K562 (cell line): ENCODE measurements at regions not wholly inside any gene's neighbourhood (a gene's known extent, or its start where the extent isn't known, plus 50 kb on each side); places are given as distances from the start of the nearest gene placed in this dataset.

Source experiments
- ATAC-seq: fragments of 200-7000 bp; cut with Tn5 transposase; 3 replicates; pipeline ENCODE4 v1.9.1; 2020; ENCODE audit warnings: moderate library complexity
- BruUV-seq: library from RNA; stranded (reverse); fragments of 400-500 nt; replicated peaks from 2 replicates; lab custom pipeline; 2021; lab: Mats Ljungman, UMichigan
- CTCF ChIA-PET: fragments of 300-600 bp; formaldehyde crosslinking; extraction: SDS; loops from one replicate; lab custom pipeline; 2021; ENCODE audit warnings: low intra/inter-chr PET ratio; lab: Yijun Ruan, JAX
- POLR2A ChIA-PET: fragments of 300-600, 350-650 bp; sonication (Branson Sonifier 250); formaldehyde crosslinking; extraction: SDS; loops from one replicate; lab custom pipeline; 2021; ENCODE audit warnings: antibody characterized with exemption, inconsistent platforms; lab: Yijun Ruan, JAX
- DNase-seq, 4 experiments: peaks; one replicate each; pipeline versions ENCODE4 v3.0.0 to v3.0.0-alpha.2; 2011 to 2018; ENCODE audit warnings: low spot score in 3 of 4, mixed read lengths in 3 of 4; ENCODE audit errors: extremely low read depth in 1 of 4
- FAIRE-seq: peaks from 2 replicates; lab custom pipeline; 2011; peaks lifted over from hg19 to GRCh38; lab: Jason Lieb, UNC
- H2AFZ ChIP-seq: 2 replicates; pipeline ENCODE4 v1.6.0; 2011; ENCODE audit warnings: low read depth, low read length, control low read depth, inconsistent platforms
- H3K27ac ChIP-seq: fragments of 200-600 bp; 3 replicates; pipeline ENCODE4 v1.8.0; 2011; ENCODE audit warnings: low read depth, mild to moderate bottlenecking, control low read depth, inconsistent platforms, low read length, moderate library complexity, mixed read lengths; ENCODE audit errors: extremely low read depth
- H3K27me3 ChIP-seq, 2 experiments: fragments of 300-600 bp in 1 of 2; 2 replicates in 1 of 2; 3 replicates in 1 of 2; pipeline versions ENCODE4 v1.6.0 to v1.8.0; 2011; ENCODE audit warnings: inconsistent platforms in 2 of 2, low read length in 2 of 2, mild to moderate bottlenecking in 1 of 2, mixed read lengths in 1 of 2, moderate library complexity in 1 of 2; ENCODE audit not compliant: control insufficient read depth in 2 of 2, insufficient read depth in 2 of 2
- H3K36me3 ChIP-seq: fragments of 300-600 bp; 3 replicates; pipeline ENCODE4 v1.8.0; 2011; ENCODE audit warnings: mild to moderate bottlenecking, low read length, inconsistent platforms; ENCODE audit not compliant: control insufficient read depth, insufficient read depth
- H3K4me1 ChIP-seq, 2 experiments: fragments of 200-600 bp in 1 of 2; replicated peaks in 1 of 2; 2 replicates in 1 of 2; 3 replicates in 1 of 2; pipeline versions ENCODE4 v1.5.1 to v1.8.0; 2011; ENCODE audit warnings: inconsistent platforms in 2 of 2, low read length in 2 of 2, mild to moderate bottlenecking in 1 of 2, mixed read lengths in 1 of 2, moderate library complexity in 1 of 2; ENCODE audit not compliant: control insufficient read depth in 2 of 2, insufficient read depth in 2 of 2
- H3K4me2 ChIP-seq: 2 replicates; pipeline ENCODE4 v1.6.1; 2011; ENCODE audit warnings: low read length, control low read depth, inconsistent platforms, mixed read lengths; ENCODE audit not compliant: insufficient read depth
- H3K4me3 ChIP-seq: fragments of 200-600 bp; sonication (generic), shearing (Covaris generic); 2 replicates; pipeline ENCODE4 v1.5.1; 2016; ENCODE audit warnings: control low read depth, inconsistent platforms
- H3K79me2 ChIP-seq: fragments of 200-600 bp; 3 replicates; pipeline ENCODE4 v1.8.0; 2011; ENCODE audit warnings: low read length, inconsistent platforms; ENCODE audit not compliant: control insufficient read depth, insufficient read depth
- H3K9ac ChIP-seq, 2 experiments: 2 replicates each; pipeline versions ENCODE4 v1.6.0 to v1.6.1; 2011; ENCODE audit warnings: low read depth in 2 of 2, low read length in 2 of 2, control low read depth in 1 of 2, inconsistent platforms in 1 of 2, mild to moderate bottlenecking in 1 of 2, mixed read lengths in 1 of 2; ENCODE audit not compliant: insufficient read depth in 1 of 2
- H3K9me1 ChIP-seq: one replicate; pipeline ENCODE4 v1.6.0; 2011; ENCODE audit warnings: inconsistent platforms, mild to moderate bottlenecking, low read length, moderate library complexity; ENCODE audit not compliant: control insufficient read depth, insufficient read depth
- H3K9me3 ChIP-seq: replicated peaks from 2 replicates; pipeline ENCODE4 v1.5.1; 2011; ENCODE audit warnings: low read depth, low read length, inconsistent platforms; ENCODE audit not compliant: control insufficient read depth, insufficient read depth
- H4K20me1 ChIP-seq: replicated peaks from 2 replicates; pipeline ENCODE4 v1.6.1; 2011; ENCODE audit warnings: low read length, inconsistent platforms, mixed read lengths; ENCODE audit not compliant: control insufficient read depth, insufficient read depth
- DPF2 ChIP-seq: fragments of 450-650 bp; IDR thresholded peaks from 2 replicates; pipeline ENCODE4 v1.6.1; 2016
- EWSR1 ChIP-seq: fragments of 450-650 bp; IDR thresholded peaks from 2 replicates; pipeline ENCODE4 v1.6.1; 2018; ENCODE audit warnings: borderline replicate concordance, mild to moderate bottlenecking, low read depth, moderate library complexity; ENCODE audit not compliant: partially characterized antibody
- GABPB1 ChIP-seq: sonication (generic); formaldehyde crosslinking; IDR thresholded peaks from 2 replicates; pipeline ENCODE4 v1.8.0; 2022; ENCODE audit warnings: mild to moderate bottlenecking, missing genetic modification reagents
- GATA2 ChIP-seq: sonication (generic); formaldehyde crosslinking; IDR thresholded peaks from 2 replicates; pipeline ENCODE4 v1.4.0; 2020; ENCODE audit warnings: mild to moderate bottlenecking, missing genetic modification reagents
- HOXB6 ChIP-seq: fragments of 250-450 bp; sonication (Bioruptor Pico); IDR thresholded peaks from 2 replicates; pipeline ENCODE4 v1.5.1; 2022; ENCODE audit warnings: mild to moderate bottlenecking, borderline replicate concordance
- KDM2B ChIP-seq: fragments of 250-450 bp; sonication (Bioruptor Pico); IDR thresholded peaks from 2 replicates; pipeline ENCODE4 v1.8.0; 2021; ENCODE audit warnings: mild to moderate bottlenecking, moderate library complexity
- L3MBTL2 ChIP-seq: fragments of 450-650 bp; IDR thresholded peaks from 2 replicates; pipeline ENCODE4 v1.6.1; 2016; ENCODE audit warnings: mild to moderate bottlenecking, moderate library complexity
- MCM3 ChIP-seq: fragments of 450-650 bp; IDR thresholded peaks from 2 replicates; pipeline ENCODE4 v1.6.1; 2016
- MCM5 ChIP-seq: fragments of 450-650 bp; IDR thresholded peaks from 2 replicates; pipeline ENCODE4 v1.6.1; 2016; ENCODE audit warnings: low read depth
- NEUROD1 ChIP-seq: fragments of 150-350 bp; IDR thresholded peaks from 2 replicates; pipeline ENCODE4 v1.6.1; 2014; ENCODE audit warnings: borderline replicate concordance, low read length, low read depth; ENCODE audit not compliant: partially characterized antibody
- SMAD3 ChIP-seq: fragments of 450-650 bp; formaldehyde crosslinking; conservative IDR thresholded peaks from 2 replicates; pipeline ENCODE4 v1.4.0; 2020; ENCODE audit warnings: mild to moderate bottlenecking
- TCF3 ChIP-seq: sonication (generic); formaldehyde crosslinking; IDR thresholded peaks from 2 replicates; pipeline ENCODE4 v1.4.0; 2020; ENCODE audit warnings: mild to moderate bottlenecking, missing genetic modification reagents
- ZBTB8A ChIP-seq: fragments of 450-650 bp; IDR thresholded peaks from 2 replicates; pipeline ENCODE4 v1.6.1; 2018; ENCODE audit warnings: mild to moderate bottlenecking, moderate library complexity; ENCODE audit not compliant: partially characterized antibody
- ZFX ChIP-seq: sonication (generic); formaldehyde crosslinking; IDR thresholded peaks from 2 replicates; pipeline ENCODE4 v1.8.0; 2022; ENCODE audit warnings: mild to moderate bottlenecking, missing genetic modification reagents, moderate library complexity
- ZNF644 ChIP-seq: fragments of 200-800 bp; sonication (Bioruptor generic); IDR thresholded peaks from 2 replicates; pipeline ENCODE4 v1.6.1; 2016; ENCODE audit warnings: low read depth, missing genetic modification characterization, missing compliant biosample characterization
- WGBS: fragments of 100-300 bp; shearing (Covaris generic); methylation state at CpG from one replicate; pipeline ENCODE4 v1.1.6; 2016; ENCODE audit warnings: low coverage, mixed read lengths; ENCODE audit not compliant: insufficient coverage; ENCODE audit errors: missing lambda C conversion rate; 5-methylcytosine and 5-hydroxymethylcytosine counted together
- in situ Hi-C: fragments of 300-500 bp; cut with MboI; formaldehyde crosslinking; loops from 4 replicates; pipeline ENCODE4 v1.15.0; 2018; ENCODE audit warnings: inconsistent platforms, mixed read lengths
- intact Hi-C: fragments of 100-400 bp; cut with micrococcal nuclease; formaldehyde crosslinking; loops from 2 replicates; pipeline ENCODE4 v1.14.2; 2022
- TF ChIP-seq, protein P1 (sequence below): sonication (generic); formaldehyde crosslinking; IDR thresholded peaks from 2 replicates; pipeline ENCODE4 v1.9.0; 2022; ENCODE audit warnings: mild to moderate bottlenecking, missing genetic modification reagents
- TF ChIP-seq, protein P2 (sequence below): IDR thresholded peaks from 2 replicates; pipeline ENCODE4 v1.6.1; 2014; ENCODE audit warnings: antibody characterized with exemption

DNA sequence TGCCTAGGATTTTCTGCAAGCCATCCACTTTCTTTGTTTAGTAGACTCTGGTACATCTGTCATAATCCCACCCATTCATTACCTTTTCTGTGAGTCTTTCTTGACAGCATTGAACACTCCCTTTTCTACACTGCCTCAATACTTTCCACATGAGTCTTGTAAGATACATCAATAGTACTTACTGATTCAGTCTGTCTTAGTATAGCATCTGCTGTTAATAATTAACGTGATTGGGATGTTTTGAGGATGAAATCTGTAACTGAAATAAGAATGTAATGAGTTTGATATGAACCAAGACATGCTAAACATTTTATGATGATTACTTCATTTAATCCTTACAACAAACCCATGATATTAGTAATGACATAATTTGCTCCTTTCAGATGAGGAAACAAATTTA, 196.2 kb upstream of the FOXG1 start:
- DNase-seq (no peak), FAIRE-seq (no peak), ATAC-seq (no peak)
- Histone ChIP-seq H2AFZ (no peak overlapping the region), H3K4me2 (no peak overlapping the region), H3K79me2 (no peaks in the 10 kb centered on the region), H3K9me3 (no peaks in the 10 kb centered on the region), H3K4me3 (no peak overlapping the region), H3K27ac (no peak overlapping the region), H3K9me1 (no peaks in the 10 kb centered on the region), H3K9ac (no peak overlapping the region), H3K36me3 (no peaks in the 10 kb centered on the region), H3K27me3 (no peaks in the 10 kb centered on the region), H3K4me1 (no peaks in the 10 kb centered on the region), H4K20me1 (no peaks in the 10 kb centered on the region)
- 0% methylated on average over 1 of the region's 1 CpG for WGBS
- TF ChIP-seq SMAD3 (CRISPR knock-in tag) (no peak), GATA2 (no peak), L3MBTL2 (no peak), GABPB1 (CRISPR knock-in tag) (no peak), HOXB6 (no peak), MCM3 (no peak), NEUROD1 (no peak), TCF3 (CRISPR knock-in tag) (no peak), MCM5 (no peak), ZBTB8A (no peak), ZNF644 (tag) (no peak), DPF2 (no peak), ZFX (CRISPR knock-in tag) (no peak), EWSR1 (no peak), KDM2B (CRISPR knock-in tag) (no peak)
- TF ChIP-seq, protein P1, sequence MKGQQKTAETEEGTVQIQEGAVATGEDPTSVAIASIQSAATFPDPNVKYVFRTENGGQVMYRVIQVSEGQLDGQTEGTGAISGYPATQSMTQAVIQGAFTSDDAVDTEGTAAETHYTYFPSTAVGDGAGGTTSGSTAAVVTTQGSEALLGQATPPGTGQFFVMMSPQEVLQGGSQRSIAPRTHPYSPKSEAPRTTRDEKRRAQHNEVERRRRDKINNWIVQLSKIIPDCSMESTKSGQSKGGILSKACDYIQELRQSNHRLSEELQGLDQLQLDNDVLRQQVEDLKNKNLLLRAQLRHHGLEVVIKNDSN (CRISPR knock-in tag) = no peak
- TF ChIP-seq, protein P2, sequence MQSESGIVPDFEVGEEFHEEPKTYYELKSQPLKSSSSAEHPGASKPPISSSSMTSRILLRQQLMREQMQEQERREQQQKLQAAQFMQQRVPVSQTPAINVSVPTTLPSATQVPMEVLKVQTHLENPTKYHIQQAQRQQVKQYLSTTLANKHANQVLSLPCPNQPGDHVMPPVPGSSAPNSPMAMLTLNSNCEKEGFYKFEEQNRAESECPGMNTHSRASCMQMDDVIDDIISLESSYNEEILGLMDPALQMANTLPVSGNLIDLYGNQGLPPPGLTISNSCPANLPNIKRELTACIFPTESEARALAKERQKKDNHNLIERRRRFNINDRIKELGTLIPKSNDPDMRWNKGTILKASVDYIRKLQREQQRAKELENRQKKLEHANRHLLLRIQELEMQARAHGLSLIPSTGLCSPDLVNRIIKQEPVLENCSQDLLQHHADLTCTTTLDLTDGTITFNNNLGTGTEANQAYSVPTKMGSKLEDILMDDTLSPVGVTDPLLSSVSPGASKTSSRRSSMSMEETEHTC = no peak
- BruUV-seq = no TSS peak
- CTCF ChIA-PET = no interaction called here
- POLR2A ChIA-PET = no interaction called here
- intact Hi-C loops = no loop called here
- in situ Hi-C loops = no loop called here
